Activated T-cell treated with anti-CD3 and anti-CD28 coated beads, Interleukin-2, amount 50 U/mL, for 1 hour (primary cell): ENCODE measurements at regions not wholly inside any gene's neighbourhood (a gene's known extent, or its start where the extent isn't known, plus 50 kb on each side); places are given as distances from the start of the nearest gene placed in this dataset.

Experiments
- DNase-seq: peaks from one replicate; pipeline ENCODE4 v3.0.0-alpha.2; 2020

DNA sequence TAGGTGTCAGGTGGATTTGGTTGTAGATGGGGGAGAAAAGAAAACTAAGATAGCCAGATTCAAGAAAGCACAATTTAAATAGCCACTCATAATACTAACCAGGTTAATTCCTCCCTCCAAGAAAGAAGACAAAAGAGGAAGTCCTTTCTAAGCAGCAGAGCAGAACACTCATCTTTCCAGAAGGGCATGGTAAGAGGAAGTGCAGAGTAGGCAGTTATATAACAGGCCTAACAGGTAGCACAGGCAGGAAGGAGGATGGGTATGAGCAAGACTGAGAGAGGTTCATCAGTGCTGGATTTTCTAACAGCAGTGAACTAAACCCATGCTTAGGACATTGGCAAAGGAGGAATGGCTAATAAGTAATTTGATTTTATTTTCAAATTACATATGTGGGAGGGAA lies 517.5 kb downstream of the PLPP3 start:
- DNase-seq, result no peak

DNA sequence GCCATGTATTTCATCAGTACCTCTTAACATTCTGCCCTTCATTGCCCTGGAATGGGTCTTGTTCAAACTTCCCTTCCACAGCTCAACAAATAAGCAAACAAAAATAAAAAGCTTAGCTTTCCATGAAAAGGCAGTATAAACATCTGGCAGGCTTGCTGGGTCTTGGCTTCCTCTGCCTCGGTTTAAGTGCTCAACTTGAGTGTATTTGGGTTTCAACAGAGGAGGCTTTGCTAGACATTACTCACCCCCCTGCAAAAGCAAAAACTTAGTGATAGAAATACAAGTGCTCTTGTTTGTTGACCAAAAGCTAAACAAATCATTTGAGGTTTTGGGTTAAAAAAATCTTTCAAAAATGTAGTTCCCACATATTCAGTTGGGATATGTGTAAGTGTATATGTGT lies 518.5 kb downstream of the PLPP3 start:
- no peak for DNase-seq

DNA sequence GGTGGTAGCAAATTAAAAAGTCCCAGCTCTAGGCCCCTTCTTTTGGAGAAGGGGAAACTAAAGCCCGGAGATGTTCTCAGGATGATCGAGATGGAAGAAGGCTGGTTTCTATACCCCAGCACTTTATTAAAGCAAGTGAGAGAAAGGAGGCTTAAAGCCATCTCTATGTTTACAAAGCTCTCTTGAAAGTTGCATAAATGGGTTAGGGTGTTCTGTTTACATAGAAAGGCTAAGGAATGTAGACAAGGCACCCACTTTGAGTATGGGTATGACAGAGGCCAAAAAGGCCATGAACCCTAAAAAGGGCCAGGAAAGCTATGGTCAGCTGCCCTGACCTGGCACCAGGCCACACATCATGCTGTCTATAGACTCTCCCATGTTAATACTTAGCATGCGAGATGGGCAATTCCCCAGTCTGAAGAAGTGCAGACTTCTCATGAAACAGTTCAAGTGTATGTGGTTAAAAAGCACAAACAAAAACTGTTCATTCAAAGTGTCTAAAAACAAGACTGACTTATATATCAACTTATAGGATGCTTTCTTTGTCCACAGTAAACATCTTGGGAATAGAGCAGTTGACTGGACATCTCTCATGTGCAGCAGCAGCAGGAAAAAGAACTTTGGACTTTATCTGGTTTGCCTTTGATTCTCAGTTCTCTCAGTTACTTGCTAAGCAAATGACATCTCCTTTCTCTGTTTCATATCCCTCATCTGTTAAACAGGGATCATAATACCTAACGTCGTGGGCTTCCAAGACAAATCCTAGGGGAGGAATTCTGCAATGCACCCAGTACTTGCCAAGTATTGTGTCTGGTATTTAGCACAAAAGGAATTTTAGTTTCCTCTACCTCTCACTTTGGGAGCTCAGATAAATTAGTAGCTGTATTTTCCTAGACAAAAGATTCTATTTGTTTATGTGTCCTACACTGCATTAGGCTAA lies 521.6 kb downstream of the PLPP3 start:
- DNase-seq, result no peak

DNA sequence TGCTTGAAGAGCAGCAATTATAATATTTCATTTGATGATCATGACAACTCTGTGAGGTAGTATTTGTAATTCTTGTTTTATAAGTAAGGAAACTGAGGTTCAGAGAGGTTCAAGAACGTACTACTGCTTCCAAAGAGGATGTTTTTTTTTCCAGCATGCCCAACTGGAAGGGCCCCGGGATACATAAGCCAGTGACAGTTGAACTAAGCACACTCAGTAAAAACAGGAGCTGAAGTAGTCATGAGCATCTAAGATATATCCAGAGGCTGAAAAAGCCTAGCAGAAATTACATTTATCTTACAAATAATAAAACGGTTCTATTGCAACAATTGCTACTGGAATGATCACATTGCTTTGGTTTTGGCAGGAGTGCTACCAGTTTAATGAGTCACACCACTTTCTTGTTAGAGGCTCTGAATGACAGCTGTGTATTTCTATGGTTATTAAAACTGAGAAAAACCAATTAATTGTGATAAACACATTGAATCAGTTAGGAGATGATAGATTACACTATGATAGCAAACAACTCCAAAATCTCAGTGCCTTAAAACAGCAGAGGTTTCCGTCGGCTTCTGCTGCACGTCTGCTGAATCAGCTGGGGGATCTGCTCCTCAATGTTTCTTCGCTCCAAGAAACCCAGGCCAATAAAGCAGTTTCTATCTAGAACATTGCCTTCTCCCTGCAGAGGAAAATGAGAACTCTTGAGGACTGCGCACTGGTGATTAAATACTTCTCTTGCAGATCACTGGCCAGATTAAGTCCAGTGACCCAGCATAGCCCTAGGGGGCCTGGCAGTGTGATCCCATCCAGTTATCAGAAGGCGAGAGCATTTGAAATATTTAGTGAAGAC lies 522.7 kb downstream of the PLPP3 start:
- no peak for DNase-seq

DNA sequence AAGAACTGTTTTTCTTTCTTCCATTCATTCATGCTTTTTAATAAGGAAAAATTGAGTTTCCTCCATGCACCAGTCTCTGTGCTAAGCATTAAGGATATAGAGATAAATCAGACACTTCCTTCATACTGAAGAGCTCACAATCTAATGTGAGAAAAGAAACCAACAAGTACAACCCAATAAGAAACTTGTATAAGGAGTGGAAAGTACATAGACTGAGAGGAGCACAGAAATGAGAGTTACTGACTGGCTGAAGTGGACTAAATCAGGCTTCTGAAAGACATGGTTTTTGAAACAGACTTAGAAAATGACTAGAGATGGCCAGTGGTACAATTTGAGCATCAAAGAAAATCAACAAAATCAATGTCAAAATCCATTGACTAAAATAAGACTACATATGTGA lies 524.4 kb downstream of the PLPP3 start:
- no peak for DNase-seq

DNA sequence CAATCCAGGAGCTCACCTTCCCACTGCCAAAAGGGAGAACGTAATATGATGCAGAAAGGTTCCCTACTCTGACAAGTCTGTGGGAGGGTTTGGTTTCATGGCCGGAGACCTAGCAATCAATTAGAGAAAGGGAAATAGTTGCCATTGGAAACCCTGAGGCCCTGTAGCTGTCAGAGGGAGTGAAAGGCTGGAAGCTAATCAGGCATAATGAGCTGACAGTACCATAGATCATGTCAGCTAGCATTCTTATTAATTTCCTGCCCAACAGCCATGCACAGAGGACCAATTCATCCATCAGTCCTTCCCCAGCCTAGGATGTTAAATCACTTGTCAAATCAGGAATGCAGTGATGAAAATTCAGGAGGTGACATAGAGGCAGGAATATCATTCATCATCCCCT lies 527.3 kb downstream of the PLPP3 start:
- no peak for DNase-seq

DNA sequence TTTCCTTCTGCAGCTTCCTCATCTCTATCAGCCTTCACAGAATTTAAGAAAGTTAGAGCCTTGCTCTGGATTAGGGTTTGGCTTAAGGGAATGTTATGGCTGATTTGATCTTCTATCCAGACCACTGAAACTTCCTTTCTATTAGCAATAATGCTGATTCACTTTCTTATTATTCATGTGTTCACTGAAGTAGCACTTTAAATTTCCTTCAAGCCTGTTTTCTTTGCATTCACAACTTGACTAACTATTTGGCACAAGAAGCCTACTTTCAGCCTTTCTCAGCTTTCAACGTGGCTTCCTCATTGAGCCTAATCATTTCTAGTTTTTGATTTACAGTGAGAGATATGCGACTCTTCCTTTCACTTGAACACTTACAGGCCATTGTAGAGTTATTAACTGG lies 528.5 kb downstream of the PLPP3 start:
- no peak for DNase-seq

DNA sequence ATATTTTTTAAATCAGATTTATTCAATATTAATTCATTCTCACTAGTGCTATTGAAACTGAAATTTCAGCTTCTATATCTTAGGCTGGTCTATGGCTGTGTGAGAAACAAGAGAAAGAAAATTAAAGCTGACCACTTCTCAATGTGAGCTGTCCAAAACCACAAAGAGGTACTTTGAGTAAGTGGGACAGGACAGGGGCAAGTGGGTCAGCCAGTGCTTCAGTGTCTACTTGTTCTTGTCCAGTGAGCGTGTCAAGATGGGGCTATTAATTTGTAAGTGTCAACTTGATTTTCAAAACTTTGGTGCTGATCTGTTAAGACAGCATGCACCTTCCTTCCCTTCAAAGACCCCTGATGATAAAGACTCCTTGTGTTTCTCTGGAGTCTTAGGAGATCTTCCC lies 533.9 kb downstream of the PLPP3 start:
- no peak for DNase-seq

DNA sequence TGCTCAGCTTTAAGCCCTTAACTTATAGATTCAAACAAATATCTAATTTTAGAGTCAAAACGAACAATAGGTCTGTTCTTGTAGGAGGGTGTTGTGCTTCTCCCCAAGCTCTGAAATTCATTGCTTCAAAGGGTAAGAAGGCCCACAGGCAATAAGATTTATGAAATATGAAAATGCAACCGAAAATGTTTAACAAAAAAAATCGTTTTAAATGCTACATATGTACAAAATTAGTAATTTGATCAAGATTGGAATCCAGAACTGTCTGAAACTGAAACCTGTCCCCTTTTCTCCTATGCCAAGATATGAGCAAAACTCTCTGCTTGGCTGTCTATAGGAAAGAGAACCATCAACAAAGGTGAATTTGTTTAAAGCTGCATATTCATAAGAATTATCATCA lies 534.3 kb downstream of the PLPP3 start:
- no peak for DNase-seq

DNA sequence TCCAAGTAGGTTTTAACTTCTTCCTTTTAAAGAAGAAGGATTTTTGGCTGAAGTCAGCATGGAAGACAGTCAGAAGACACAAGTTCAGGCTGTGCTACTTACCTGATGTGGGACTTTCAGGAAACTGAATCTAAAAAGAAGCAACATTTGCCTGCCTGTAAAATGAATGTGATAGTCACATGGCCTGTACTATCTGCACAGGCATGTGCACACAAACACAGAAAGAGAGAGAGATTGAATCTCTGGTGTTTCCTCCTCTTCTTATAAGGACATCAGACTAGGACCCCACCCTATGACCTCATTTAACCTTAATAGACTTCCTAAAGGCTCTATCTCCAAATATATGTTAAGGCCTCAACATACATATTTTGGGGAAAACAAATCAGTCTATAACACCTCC lies 542.9 kb downstream of the PLPP3 start:
- DNase-seq, result no peak

DNA sequence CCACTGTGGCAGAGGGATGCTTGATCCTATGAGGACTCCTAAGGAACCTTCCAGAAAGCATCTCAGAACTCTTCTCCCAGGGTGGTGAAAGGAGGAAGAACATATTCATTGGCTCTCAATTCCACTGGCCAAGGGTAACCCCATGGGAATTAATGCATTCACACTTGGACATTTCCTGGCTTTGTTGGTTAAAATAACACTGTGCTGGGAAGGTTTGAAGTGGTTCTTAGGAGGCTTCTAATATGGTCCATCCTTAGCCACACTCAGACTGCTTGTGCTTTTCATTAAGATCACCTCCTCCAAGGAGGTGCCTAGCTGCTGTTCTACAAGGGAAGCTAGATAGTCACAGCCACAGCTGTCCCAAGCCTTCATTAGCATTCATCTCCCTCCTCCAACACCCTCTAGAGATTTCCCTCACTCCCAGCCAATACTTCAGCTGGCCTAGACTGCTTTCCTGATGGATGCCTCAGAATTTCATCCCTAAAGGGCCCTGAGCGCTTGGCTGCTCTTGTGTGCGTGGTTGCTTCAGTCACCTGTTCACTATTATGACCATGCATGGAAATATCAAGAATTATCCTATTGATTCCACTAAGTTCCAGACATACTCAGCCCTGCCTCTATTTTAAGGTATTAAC lies 544.4 kb downstream of the PLPP3 start:
- DNase-seq, result no peak

DNA sequence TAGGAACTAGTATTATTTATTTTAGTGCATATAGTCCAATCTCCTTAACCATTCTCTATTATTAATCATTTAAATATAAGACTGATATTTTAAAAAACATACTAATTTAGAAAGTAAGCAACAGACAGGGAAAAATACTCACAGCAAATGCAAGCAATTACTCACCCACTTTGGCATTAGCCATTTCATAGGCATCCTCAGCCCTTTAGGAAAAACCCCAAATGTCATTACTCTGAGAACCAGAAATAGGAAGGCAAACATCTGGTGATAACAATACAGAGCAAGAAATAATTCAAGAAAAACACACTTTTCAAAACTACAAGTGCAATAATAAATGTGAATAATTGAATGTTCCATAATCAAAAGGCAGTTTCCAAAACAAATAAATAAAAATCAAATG lies 545.1 kb downstream of the PLPP3 start:
- DNase-seq, result no peak

DNA sequence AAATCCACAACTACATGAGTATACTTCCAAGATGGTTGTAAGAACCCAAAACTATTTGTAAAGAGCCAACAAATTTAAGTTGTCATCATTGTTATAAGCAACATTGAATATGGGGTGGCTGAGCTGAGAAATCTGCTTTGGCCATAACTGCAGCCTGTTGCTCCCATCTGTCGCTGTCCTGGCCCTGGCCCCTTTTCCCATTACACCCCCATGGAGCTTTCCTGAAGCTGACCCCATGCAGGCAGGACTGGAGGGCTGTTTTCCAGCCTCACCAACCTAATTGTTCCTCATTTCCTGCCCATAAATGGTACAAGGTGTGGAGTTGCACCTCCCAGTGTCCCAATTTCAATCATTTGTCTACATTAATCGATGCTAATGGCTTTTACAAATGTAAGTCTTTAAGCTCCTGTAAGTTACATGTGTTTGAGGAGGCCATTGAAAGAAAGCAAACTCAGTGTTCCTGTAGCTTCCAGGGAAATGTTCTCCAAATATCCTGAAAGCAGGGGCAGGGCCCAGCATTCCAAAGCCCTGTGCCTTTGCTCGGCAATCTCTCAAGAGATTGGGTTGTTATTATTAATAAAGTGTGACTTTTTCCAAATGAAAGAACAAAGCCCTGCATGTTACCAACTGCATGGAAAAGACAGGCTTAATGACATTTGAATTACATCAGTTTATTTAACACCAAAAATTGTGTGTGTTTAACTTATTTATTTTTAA lies 545.9 kb downstream of the PLPP3 start:
- no peak for DNase-seq

DNA sequence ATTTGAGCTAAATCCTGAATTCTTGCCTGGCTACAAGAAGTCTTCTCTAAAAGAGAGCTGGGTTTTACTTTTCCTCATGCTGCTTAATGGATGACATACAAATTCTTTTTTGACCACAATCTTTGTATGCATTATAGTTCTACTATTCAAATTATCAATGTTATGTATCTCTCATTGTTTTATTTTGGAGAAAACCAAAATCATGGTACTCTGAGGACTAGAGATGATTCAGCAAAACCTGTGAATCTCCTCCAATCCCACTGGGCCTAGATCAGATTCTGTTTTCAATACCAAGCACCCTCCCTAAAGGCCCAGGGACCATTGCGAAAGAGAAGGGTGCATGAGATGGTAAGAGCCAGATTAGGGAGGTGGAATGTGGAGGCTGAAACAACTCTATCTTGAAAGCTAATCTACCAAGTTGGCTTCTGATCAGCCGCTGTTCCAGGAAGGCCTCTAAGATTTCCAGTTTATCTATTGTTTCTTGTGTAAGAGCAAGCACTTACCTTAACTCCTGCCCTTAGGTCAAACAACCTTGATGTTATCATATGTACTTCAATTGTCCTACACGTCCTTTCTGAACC lies 547.2 kb downstream of the PLPP3 start:
- no peak for DNase-seq

DNA sequence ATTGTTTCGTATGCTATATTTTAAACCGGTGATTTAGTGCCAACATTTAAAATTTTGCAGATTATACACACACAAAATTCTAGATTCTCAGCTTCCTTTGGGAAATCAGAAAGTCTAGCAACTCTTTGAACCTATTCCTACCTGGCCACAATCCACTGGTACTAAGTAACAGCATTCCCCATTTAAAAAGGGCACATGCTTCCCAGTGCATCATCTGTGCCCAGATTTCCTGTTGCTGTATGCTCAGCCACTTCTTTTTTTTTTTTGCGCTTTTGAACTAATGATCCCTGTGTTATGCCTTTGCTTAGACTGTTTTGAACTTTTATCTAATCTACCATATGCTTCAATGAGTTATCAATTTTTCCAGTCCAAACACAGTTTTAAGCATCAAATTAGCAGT lies 548.4 kb downstream of the PLPP3 start:
- no peak for DNase-seq

DNA sequence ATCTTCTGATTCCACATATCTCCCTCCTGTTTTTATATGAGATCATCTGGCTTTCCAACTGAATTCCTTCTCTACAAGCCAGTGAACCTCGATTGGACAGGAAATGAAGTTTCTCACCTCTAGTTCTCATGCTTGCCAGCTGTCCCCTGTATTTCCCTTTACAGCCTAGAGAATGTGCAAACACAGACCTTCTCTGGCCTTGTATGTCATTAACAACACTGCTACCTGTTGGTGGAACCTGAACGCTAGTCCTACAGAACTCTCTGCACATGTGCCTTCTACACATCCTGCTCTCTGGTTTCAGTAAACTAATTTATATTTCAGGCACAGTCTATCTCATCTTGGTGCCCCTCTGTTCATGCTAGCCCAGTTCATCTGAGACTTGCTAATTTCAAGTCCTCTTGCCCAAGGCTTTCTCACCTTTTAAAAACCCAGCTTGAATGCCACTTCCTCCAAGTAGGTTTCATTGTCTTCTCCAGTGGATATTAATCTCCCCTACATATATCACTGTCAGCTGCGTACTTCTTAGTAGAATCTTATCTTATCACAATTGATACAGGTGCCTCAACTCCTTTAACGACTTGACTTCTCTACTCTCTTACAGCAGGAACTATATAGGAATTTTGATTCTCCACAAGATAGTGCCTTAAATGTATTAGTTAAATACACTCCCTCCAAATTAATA lies 549.9 kb downstream of the PLPP3 start:
- no peak for DNase-seq

DNA sequence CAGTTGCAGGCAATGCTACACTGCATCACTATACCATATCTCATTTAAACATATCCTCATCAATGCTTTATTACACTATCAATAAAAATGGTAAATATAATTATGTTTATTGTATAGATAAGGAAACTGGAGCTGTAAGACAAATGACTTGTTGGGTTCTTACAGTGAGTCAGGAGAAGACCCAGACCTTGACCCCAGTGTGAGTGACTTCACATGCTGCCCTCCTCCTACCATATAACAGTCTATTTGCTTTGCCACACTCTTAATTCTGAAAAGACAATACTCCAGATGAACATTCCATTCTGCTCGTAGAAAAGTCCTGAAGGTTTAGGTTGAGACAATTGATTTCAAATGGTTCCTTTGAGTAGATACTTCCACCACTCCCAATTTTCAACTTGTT lies 550.5 kb downstream of the PLPP3 start:
- no peak for DNase-seq

DNA sequence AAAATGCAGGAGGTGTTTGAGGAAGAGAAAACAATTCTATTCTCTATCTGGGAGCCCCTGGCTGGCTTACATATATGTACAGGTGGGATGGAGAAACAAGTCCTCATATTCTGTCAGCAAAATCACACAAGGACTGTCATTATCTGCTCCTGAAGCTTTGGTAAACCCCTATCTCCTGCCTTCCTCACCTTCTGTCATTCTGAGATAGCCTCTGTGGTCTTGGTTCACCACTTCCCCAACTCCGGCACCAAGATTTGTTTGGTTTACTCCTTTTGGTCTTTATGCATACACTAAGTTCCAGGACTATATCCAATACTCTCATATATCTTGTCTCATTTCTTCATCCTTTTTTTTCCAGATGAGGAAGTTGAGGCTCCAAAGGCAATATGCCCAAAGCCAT lies 551.1 kb downstream of the PLPP3 start:
- no peak for DNase-seq

DNA sequence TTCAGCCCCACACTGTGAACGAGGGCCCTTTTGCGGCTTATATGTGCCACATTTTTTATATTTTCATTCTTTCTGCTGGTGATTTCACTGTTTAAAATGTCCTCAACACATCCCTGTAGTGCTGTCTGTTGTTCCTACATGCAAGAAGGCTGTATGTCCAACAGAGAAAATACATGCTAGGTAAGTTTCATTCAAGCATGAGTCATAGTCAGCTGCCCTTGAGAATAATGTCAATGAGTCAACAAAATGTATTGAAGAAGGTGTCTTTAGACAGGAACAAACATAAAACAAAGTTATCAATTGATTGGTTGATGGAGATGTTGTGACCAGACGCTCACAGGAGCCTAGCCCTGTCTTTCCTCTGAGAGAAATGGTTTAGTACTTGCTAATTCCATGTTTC lies 553.4 kb downstream of the PLPP3 start:
- DNase-seq, result no peak

DNA sequence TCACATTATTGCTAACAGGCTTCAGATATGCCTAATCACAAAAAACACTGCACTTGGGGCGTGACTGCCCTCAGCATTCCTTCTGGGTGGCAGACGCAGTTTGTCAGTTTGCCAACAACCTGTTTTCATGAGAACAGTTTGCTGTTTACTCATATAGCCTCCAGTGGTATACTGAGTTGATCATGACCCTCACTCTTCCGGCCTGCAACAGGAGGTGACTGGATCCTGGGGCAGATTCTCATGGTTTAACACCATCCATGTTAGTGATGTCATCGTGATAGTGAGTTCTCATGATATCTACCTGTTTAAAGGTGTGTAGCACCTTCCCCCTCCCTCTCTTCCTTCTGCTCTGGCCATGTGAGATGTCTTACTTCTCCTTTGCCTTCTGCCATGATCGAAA lies 555.2 kb downstream of the PLPP3 start:
- DNase-seq, result no peak

DNA sequence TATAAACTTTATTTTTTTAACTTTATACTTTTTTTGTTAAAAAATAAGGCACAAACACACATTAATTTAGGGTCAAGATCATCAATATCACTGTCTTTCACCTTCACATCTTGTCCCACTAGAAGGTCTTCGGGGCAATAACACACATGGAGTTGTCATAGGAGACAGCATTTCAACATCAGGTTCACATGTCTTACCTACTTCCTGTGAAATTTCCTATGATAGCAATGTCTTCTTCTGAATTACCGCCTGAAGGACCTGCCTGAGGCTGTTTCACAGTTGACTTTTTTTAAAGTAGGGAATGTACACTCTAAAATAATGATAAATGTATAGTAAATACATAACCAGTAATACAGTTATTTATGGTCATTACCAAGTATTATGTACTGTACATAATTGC lies 559.4 kb downstream of the PLPP3 start:
- no peak for DNase-seq

DNA sequence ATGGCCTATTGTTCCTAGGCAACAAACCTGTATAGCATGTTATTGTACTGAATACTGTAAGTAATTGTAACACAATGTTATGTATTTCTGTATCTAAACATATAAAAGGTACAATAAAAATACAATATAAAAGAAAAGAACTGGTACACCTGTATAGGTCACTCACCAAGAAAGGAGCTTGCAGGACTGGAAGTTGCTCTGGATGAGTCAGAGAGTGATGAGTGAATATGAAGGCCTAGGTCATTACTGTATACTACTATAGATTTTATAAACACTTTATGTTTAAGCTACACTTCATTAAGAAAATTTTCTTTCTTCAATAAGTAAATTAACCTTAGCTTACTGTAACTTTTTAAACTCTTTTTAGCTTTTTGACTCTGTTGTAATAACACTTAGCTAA lies 559.9 kb downstream of the PLPP3 start:
- DNase-seq, result no peak
